ENCODE measurements at regions not wholly inside any gene's neighbourhood (a gene's known extent, or its start where the extent isn't known, plus 50 kb on each side); places are given as distances from the start of the nearest gene placed in this dataset.

DNA sequence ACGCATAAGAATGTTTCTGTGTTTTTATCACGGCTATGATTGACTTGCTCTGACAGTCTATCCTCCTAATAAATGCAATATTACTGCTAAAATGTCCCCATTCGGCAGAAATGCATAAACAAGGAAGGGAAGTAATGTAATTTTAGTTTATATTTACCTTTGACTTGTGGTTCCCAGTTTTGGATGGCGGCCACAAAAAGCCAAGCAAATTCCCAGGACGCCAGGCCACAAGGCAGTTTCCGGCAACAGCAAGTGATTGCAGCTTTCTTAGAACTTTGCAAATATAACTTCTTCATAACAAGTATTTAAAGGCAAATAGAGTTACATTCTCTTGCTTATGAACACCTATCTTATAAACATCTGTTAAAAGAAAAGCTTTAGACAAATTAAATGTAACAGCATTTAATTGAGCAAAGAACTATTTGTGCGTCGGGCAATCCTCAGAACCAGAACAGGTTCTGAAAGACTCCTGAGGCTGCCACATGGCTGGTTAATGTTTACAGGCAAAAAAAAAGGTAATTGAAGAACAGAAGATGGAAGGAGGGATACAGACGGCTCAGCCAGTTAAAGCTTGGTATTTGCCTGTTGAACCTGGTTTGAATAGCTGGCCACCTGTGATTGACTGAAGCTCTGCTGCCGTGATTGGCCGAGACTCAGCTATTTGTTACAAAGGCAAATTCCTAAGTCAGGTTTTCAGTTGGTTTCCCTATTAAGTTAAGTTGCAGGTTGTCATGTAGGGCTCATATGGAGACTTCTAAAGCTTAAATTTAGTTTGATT lies 80.8 kb downstream of the C21orf91 start:
- Histone ChIP-seq H3K27me3 (ENCODE audit: insufficient read depth, low read length) (no peaks in the 10 kb centered on the region), H2AK5ac (ENCODE audit: low read length) (no peak overlapping the region), H2AFZ (ENCODE audit: insufficient read depth, low read length, poor library complexity) (no peak overlapping the region), H3K36me3 (ENCODE audit: control insufficient read depth in 1 of 2, insufficient read depth in 2 of 2, low read length in 2 of 2) (no peaks in the 10 kb centered on the region), H2BK120ac (ENCODE audit: insufficient read depth, low read length, poor library complexity) (no peak overlapping the region), H3K4ac (ENCODE audit: low read depth, low read length) (no peak overlapping the region), H2BK5ac (ENCODE audit: low read depth, low read length, poor library complexity) (no peak overlapping the region), H3K4me3 (ENCODE audit: low read depth, low read length) (no peak overlapping the region), H3K14ac (ENCODE audit: low read length) (no peak overlapping the region), H3K4me1 (ENCODE audit: control insufficient read depth in 1 of 2, insufficient read depth in 2 of 2, low read length in 2 of 2) (no peaks in the 10 kb centered on the region), H3K79me1 (ENCODE audit: low read length) (peaks cover 2% of the 10 kb centered on the region), H2BK12ac (ENCODE audit: low read length) (no peak overlapping the region), H4K12ac (ENCODE audit: low read depth, low read length) (no peak overlapping the region), H3K9ac (ENCODE audit: low read length) (no peak overlapping the region), H4K91ac (ENCODE audit: low read depth, low read length) (no peak overlapping the region), H3K4me2 (ENCODE audit: low read length) (no peak overlapping the region), H3K23ac (ENCODE audit: low read length) (no peak overlapping the region), H3K9me3 (ENCODE audit: insufficient read depth, low read depth, low read length) (no peaks in the 10 kb centered on the region), H3K79me2 (ENCODE audit: control insufficient read depth, insufficient read depth, low read length, poor library complexity) (no peaks in the 10 kb centered on the region), H4K8ac (ENCODE audit: low read depth, low read length) (no peak overlapping the region), H3K18ac (ENCODE audit: low read length) (no peak overlapping the region), H3K27ac (ENCODE audit: low read depth, low read length) (no peak overlapping the region)
- WGBS (ENCODE audit: extremely low coverage, insufficient coverage, insufficient read length): no CpG with 5 or more reads among the region's 11 CpGs
- DNase-seq: peak in 1 of 2 donors; percentile 32

DNA sequence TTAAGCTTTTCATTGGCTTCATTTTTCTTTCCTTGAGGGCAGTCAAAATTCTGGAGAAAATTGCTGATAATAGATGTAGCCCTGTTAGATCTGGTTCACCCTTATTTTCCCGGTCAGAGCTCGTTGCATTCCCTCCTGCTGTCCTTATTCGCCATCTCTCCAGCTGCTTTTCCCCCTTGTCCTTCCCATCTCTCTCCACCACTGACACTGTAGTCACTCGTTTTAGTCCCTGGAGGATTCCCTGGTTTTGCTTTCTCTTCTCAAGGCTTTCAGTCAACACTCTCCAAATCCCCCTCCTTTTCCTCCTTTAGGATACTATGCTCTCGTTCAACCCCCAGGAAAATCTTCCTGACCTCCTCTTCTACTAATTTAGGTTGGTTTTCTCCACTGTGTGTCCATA lies 83.1 kb downstream of the C21orf91 start:
- no peak overlapping the region for H2AFZ ChIP-seq (ENCODE audit: insufficient read depth, low read length, poor library complexity)
- H4K91ac ChIP-seq (ENCODE audit: low read depth, low read length): no peak overlapping the region
- no peak for DNase-seq
- H3K4ac ChIP-seq (ENCODE audit: low read depth, low read length): no peak overlapping the region
- H3K9ac ChIP-seq (ENCODE audit: low read length): no peak overlapping the region
- no peaks in the 10 kb centered on the region for H3K27me3 ChIP-seq (ENCODE audit: insufficient read depth, low read length)
- H2AK5ac ChIP-seq (ENCODE audit: low read length): no peak overlapping the region
- H3K79me2 ChIP-seq (ENCODE audit: control insufficient read depth, insufficient read depth, low read length, poor library complexity): no peaks in the 10 kb centered on the region
- H3K4me1 ChIP-seq (ENCODE audit: control insufficient read depth in 1 of 2, insufficient read depth in 2 of 2, low read length in 2 of 2): peaks cover 0 to under 1% of the 10 kb centered on the region in 2 experiments
- no peaks in the 10 kb centered on the region for H3K9me3 ChIP-seq (ENCODE audit: insufficient read depth, low read depth, low read length)
- no peaks in the 10 kb centered on the region for H3K79me1 ChIP-seq (ENCODE audit: low read length)
- H3K23ac ChIP-seq (ENCODE audit: low read length): no peak overlapping the region
- no peak overlapping the region for H3K4me2 ChIP-seq (ENCODE audit: low read length)
- H2BK120ac ChIP-seq (ENCODE audit: insufficient read depth, low read length, poor library complexity): no peak overlapping the region
- no peak overlapping the region for H3K27ac ChIP-seq (ENCODE audit: low read depth, low read length)
- H2BK12ac ChIP-seq (ENCODE audit: low read length): no peak overlapping the region
- no peak overlapping the region for H3K4me3 ChIP-seq (ENCODE audit: low read depth, low read length)
- no peak overlapping the region for H4K12ac ChIP-seq (ENCODE audit: low read depth, low read length)
- H4K8ac ChIP-seq (ENCODE audit: low read depth, low read length): no peak overlapping the region
- peak overlapping the region; percentile 44 for H3K14ac ChIP-seq (ENCODE audit: low read length)
- no peak overlapping the region for H3K18ac ChIP-seq (ENCODE audit: low read length)
- WGBS (ENCODE audit: extremely low coverage, insufficient coverage, insufficient read length): no CpG with 5 or more reads among the region's 5 CpGs
- no peaks in the 10 kb centered on the region for H3K36me3 ChIP-seq (ENCODE audit: control insufficient read depth in 1 of 2, insufficient read depth in 2 of 2, low read length in 2 of 2)
- H2BK5ac ChIP-seq (ENCODE audit: low read depth, low read length, poor library complexity): no peak overlapping the region

DNA sequence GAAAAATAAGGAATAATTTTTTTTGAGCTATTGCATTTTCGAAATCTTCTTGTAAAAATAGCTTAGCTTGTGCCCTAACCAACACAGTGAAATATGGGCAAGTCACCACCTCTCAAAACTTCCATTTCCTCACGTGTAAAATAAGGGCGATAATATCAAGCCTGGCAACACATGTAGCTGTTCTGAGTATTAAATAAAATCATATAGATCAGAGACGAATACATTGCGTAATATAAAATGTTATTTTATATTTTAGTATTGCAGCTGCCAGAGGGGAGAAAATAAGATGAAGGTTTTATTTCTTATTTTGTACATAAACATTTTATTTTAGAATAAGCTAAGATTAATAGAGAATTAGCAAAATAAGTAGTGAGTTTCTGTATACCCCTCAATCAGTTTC lies 85.9 kb downstream of the C21orf91 start:
- no peak overlapping the region for H2BK5ac ChIP-seq (ENCODE audit: low read depth, low read length, poor library complexity)

DNA sequence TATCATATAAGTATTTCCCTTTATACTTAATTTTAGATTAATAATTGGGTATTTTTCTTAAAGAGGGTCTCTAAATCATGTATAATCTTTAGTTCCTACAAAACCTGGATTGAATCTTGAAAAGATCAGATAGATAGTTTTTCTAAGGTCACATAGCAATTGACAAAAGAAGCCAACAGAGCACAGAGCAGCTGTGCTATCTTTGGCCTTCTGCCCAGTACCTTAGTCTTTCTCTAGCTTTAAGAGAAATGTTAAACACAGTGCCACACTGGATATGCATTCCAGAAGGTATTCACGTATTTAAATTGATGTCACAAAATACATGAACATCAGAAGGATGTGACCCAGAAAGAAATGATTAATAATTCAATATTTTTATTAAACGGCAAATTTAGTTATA lies 86.8 kb downstream of the C21orf91 start:
- Histone ChIP-seq H3K27ac (ENCODE audit: low read depth, low read length) (no peak overlapping the region), H3K9ac (ENCODE audit: low read length) (no peak overlapping the region), H4K8ac (ENCODE audit: low read depth, low read length) (no peak overlapping the region), H3K4me3 (ENCODE audit: low read depth, low read length) (no peak overlapping the region), H3K23ac (ENCODE audit: low read length) (no peak overlapping the region), H2AK5ac (ENCODE audit: low read length) (no peak overlapping the region), H3K79me1 (ENCODE audit: low read length) (no peaks in the 10 kb centered on the region), H3K27me3 (ENCODE audit: insufficient read depth, low read length) (no peaks in the 10 kb centered on the region), H3K79me2 (ENCODE audit: control insufficient read depth, insufficient read depth, low read length, poor library complexity) (no peaks in the 10 kb centered on the region), H3K36me3 (ENCODE audit: control insufficient read depth in 1 of 2, insufficient read depth in 2 of 2, low read length in 2 of 2) (no peaks in the 10 kb centered on the region), H4K91ac (ENCODE audit: low read depth, low read length) (no peak overlapping the region), H2BK120ac (ENCODE audit: insufficient read depth, low read length, poor library complexity) (no peak overlapping the region), H4K12ac (ENCODE audit: low read depth, low read length) (no peak overlapping the region), H3K14ac (ENCODE audit: low read length) (no peak overlapping the region), H3K4me1 (ENCODE audit: control insufficient read depth in 1 of 2, insufficient read depth in 2 of 2, low read length in 2 of 2) (peaks cover 0 to 4% of the 10 kb centered on the region in 2 experiments), H3K4ac (ENCODE audit: low read depth, low read length) (no peak overlapping the region), H3K4me2 (ENCODE audit: low read length) (no peak overlapping the region), H2AFZ (ENCODE audit: insufficient read depth, low read length, poor library complexity) (no peak overlapping the region), H2BK5ac (ENCODE audit: low read depth, low read length, poor library complexity) (no peak overlapping the region), H3K18ac (ENCODE audit: low read length) (no peak overlapping the region), H3K9me3 (ENCODE audit: insufficient read depth, low read depth, low read length) (no peaks in the 10 kb centered on the region), H2BK12ac (ENCODE audit: low read length) (no peak overlapping the region)
- no peak for DNase-seq
- WGBS (ENCODE audit: extremely low coverage, insufficient coverage, insufficient read length): no CpG with 5 or more reads among the region's 2 CpGs

More for the DNA sequence above, 85.9 kb downstream of the C21orf91 start:
- Histone ChIP-seq H2BK120ac (ENCODE audit: insufficient read depth, low read length, poor library complexity) (no peak overlapping the region), H3K23ac (ENCODE audit: low read length) (no peak overlapping the region), H3K36me3 (ENCODE audit: control insufficient read depth in 1 of 2, insufficient read depth in 2 of 2, low read length in 2 of 2) (no peaks in the 10 kb centered on the region), H3K27me3 (ENCODE audit: insufficient read depth, low read length) (no peaks in the 10 kb centered on the region), H3K18ac (ENCODE audit: low read length) (no peak overlapping the region), H2AK5ac (ENCODE audit: low read length) (no peak overlapping the region), H4K91ac (ENCODE audit: low read depth, low read length) (no peak overlapping the region), H3K4me2 (ENCODE audit: low read length) (no peak overlapping the region), H3K27ac (ENCODE audit: low read depth, low read length) (no peak overlapping the region), H3K9ac (ENCODE audit: low read length) (no peak overlapping the region), H2BK12ac (ENCODE audit: low read length) (no peak overlapping the region), H4K12ac (ENCODE audit: low read depth, low read length) (no peak overlapping the region), H4K8ac (ENCODE audit: low read depth, low read length) (no peak overlapping the region), H3K4ac (ENCODE audit: low read depth, low read length) (no peak overlapping the region), H3K14ac (ENCODE audit: low read length) (no peak overlapping the region), H3K9me3 (ENCODE audit: insufficient read depth, low read depth, low read length) (no peaks in the 10 kb centered on the region), H3K4me3 (ENCODE audit: low read depth, low read length) (no peak overlapping the region), H2AFZ (ENCODE audit: insufficient read depth, low read length, poor library complexity) (no peak overlapping the region), H3K79me2 (ENCODE audit: control insufficient read depth, insufficient read depth, low read length, poor library complexity) (no peaks in the 10 kb centered on the region), H3K79me1 (ENCODE audit: low read length) (no peaks in the 10 kb centered on the region), H3K4me1 (ENCODE audit: control insufficient read depth in 1 of 2, insufficient read depth in 2 of 2, low read length in 2 of 2) (peaks cover 0 to 4% of the 10 kb centered on the region in 2 experiments)
- no peak for DNase-seq
- no CpG with 5 or more reads among the region's 5 CpGs for WGBS (ENCODE audit: extremely low coverage, insufficient coverage, insufficient read length)
